ENCODE measurements at regions not wholly inside any gene's neighbourhood (a gene's known extent, or its start where the extent isn't known, plus 50 kb on each side); places are given as distances from the start of the nearest gene placed in this dataset.

DNA sequence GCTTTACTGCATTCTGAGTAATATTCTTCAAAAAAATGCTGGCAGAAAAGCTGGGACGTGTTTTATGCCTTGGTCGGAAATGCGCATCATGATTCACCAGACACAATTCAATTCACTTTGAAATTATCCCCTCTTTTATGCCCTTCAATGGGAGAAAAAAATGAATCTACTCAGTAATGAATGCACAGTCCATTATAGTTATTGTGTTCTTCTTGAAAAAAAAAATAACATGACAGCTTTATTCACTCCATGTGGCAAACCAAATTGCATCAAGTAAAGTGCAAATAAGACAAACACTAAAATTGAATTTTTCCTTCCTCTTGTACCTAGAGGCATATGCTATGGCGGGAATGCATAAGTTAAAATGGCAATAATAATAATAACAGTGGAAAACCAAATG is 159.4 kb upstream of the IFNG-AS1 start:
- TF ChIP-seq, protein P1, sequence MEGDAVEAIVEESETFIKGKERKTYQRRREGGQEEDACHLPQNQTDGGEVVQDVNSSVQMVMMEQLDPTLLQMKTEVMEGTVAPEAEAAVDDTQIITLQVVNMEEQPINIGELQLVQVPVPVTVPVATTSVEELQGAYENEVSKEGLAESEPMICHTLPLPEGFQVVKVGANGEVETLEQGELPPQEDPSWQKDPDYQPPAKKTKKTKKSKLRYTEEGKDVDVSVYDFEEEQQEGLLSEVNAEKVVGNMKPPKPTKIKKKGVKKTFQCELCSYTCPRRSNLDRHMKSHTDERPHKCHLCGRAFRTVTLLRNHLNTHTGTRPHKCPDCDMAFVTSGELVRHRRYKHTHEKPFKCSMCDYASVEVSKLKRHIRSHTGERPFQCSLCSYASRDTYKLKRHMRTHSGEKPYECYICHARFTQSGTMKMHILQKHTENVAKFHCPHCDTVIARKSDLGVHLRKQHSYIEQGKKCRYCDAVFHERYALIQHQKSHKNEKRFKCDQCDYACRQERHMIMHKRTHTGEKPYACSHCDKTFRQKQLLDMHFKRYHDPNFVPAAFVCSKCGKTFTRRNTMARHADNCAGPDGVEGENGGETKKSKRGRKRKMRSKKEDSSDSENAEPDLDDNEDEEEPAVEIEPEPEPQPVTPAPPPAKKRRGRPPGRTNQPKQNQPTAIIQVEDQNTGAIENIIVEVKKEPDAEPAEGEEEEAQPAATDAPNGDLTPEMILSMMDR (IDR thresholded peaks at IDR 0.05; ENCODE audit: insufficient read depth, low read depth, low read length): no peak
- no peak for TF ChIP-seq EZH2 (IDR thresholded peaks at IDR 0.05; ENCODE audit: insufficient read depth, low read length)
